ENCODE measurements at regions not wholly inside any gene's neighbourhood (a gene's known extent, or its start where the extent isn't known, plus 50 kb on each side); places are given as distances from the start of the nearest gene placed in this dataset.

- no peak for TF ChIP-seq JUND (IDR thresholded peaks at IDR 0.05; ENCODE audit: low read depth)
- in situ Hi-C loops (cut with HindIII; ENCODE audit: low pct_unique_long_range_greater_than_20kb, low sequenced_read_pairs): no loop called here
Observed at GRCh38 chr1:239676522-239677273, 290.3 kb downstream of the CHRM3 start.

GRCh38 chr1:239677362-239677761, 291.0 kb downstream of the CHRM3 start:
- DNase-seq (ENCODE audit: low read depth in 1 of 2, low spot score in 1 of 2): no peak
- in situ Hi-C loops (cut with HindIII; ENCODE audit: low pct_unique_long_range_greater_than_20kb, low sequenced_read_pairs): no loop called here
- no peak for TF ChIP-seq JUND (IDR thresholded peaks at IDR 0.05; ENCODE audit: low read depth)

More at GRCh38 chr1:239676522-239677273, 290.3 kb downstream of the CHRM3 start:
- no peak for DNase-seq (ENCODE audit: low read depth in 1 of 2, low spot score in 1 of 2)

GRCh38 chr1:239678181-239678580, 291.8 kb downstream of the CHRM3 start:
- no peak for TF ChIP-seq JUND (IDR thresholded peaks at IDR 0.05; ENCODE audit: low read depth)
- in situ Hi-C loops (cut with HindIII; ENCODE audit: low pct_unique_long_range_greater_than_20kb, low sequenced_read_pairs): no loop called here
- no peak for DNase-seq (ENCODE audit: low read depth in 1 of 2, low spot score in 1 of 2)

- TF ChIP-seq JUND (IDR thresholded peaks at IDR 0.05; ENCODE audit: low read depth): no peak
- in situ Hi-C loops (cut with HindIII; ENCODE audit: low pct_unique_long_range_greater_than_20kb, low sequenced_read_pairs): no loop called here
- no peak for DNase-seq (ENCODE audit: low read depth in 1 of 2, low spot score in 1 of 2)
Observed at GRCh38 chr1:239682046-239682445, 295.7 kb downstream of the CHRM3 start.

- TF ChIP-seq JUND (IDR thresholded peaks at IDR 0.05; ENCODE audit: low read depth): no peak
- in situ Hi-C loops (cut with HindIII; ENCODE audit: low pct_unique_long_range_greater_than_20kb, low sequenced_read_pairs): no loop called here
- DNase-seq (ENCODE audit: low read depth in 1 of 2, low spot score in 1 of 2): no peak
Observed at GRCh38 chr1:239682960-239683359, 296.6 kb downstream of the CHRM3 start.

- in situ Hi-C loops (cut with HindIII; ENCODE audit: low pct_unique_long_range_greater_than_20kb, low sequenced_read_pairs): no loop called here
- no peak for TF ChIP-seq JUND (IDR thresholded peaks at IDR 0.05; ENCODE audit: low read depth)
- DNase-seq (ENCODE audit: low read depth in 1 of 2, low spot score in 1 of 2): no peak
Observed at GRCh38 chr1:239686386-239686785, 300.0 kb downstream of the CHRM3 start.

- no peak for DNase-seq (ENCODE audit: low read depth in 1 of 2, low spot score in 1 of 2)
- no peak for TF ChIP-seq JUND (IDR thresholded peaks at IDR 0.05; ENCODE audit: low read depth)
- in situ Hi-C loops (cut with HindIII; ENCODE audit: low pct_unique_long_range_greater_than_20kb, low sequenced_read_pairs): no loop called here
Observed at GRCh38 chr1:239696317-239696716, 309.9 kb downstream of the CHRM3 start.

GRCh38 chr1:239700667-239701066, 314.3 kb downstream of the CHRM3 start:
- DNase-seq (ENCODE audit: low read depth in 1 of 2, low spot score in 1 of 2): no peak
- TF ChIP-seq JUND (IDR thresholded peaks at IDR 0.05; ENCODE audit: low read depth): no peak
- in situ Hi-C loops (cut with HindIII; ENCODE audit: low pct_unique_long_range_greater_than_20kb, low sequenced_read_pairs): no loop called here

- in situ Hi-C loops (cut with HindIII; ENCODE audit: low pct_unique_long_range_greater_than_20kb, low sequenced_read_pairs): no loop called here
- no peak for DNase-seq (ENCODE audit: low read depth in 1 of 2, low spot score in 1 of 2)
- no peak for TF ChIP-seq JUND (IDR thresholded peaks at IDR 0.05; ENCODE audit: low read depth)
Observed at GRCh38 chr1:239703075-239703474, 316.7 kb downstream of the CHRM3 start.

GRCh38 chr1:239706245-239706892, 320.0 kb downstream of the CHRM3 start:
- in situ Hi-C loops (cut with HindIII; ENCODE audit: low pct_unique_long_range_greater_than_20kb, low sequenced_read_pairs): no loop called here

GRCh38 chr1:239707615-239708014, 321.2 kb downstream of the CHRM3 start:
- in situ Hi-C loops (cut with HindIII; ENCODE audit: low pct_unique_long_range_greater_than_20kb, low sequenced_read_pairs): no loop called here
- no peak for DNase-seq (ENCODE audit: low read depth in 1 of 2, low spot score in 1 of 2)
- no peak for TF ChIP-seq JUND (IDR thresholded peaks at IDR 0.05; ENCODE audit: low read depth)

More at GRCh38 chr1:239706245-239706892, 320.0 kb downstream of the CHRM3 start:
- DNase-seq (ENCODE audit: low read depth in 1 of 2, low spot score in 1 of 2): no peak
- TF ChIP-seq JUND (IDR thresholded peaks at IDR 0.05; ENCODE audit: low read depth): no peak

GRCh38 chr1:239708622-239709021, 322.3 kb downstream of the CHRM3 start:
- no peak for TF ChIP-seq JUND (IDR thresholded peaks at IDR 0.05; ENCODE audit: low read depth)
- no peak for DNase-seq (ENCODE audit: low read depth in 1 of 2, low spot score in 1 of 2)
- in situ Hi-C loops (cut with HindIII; ENCODE audit: low pct_unique_long_range_greater_than_20kb, low sequenced_read_pairs): no loop called here

GRCh38 chr1:239711768-239712167, 325.4 kb downstream of the CHRM3 start:
- in situ Hi-C loops (cut with HindIII; ENCODE audit: low pct_unique_long_range_greater_than_20kb, low sequenced_read_pairs): no loop called here
- DNase-seq (ENCODE audit: low read depth in 1 of 2, low spot score in 1 of 2): no peak
- no peak for TF ChIP-seq JUND (IDR thresholded peaks at IDR 0.05; ENCODE audit: low read depth)

Data from T47D (cell line).